ENCODE measurements at regions not wholly inside any gene's neighbourhood (a gene's known extent, or its start where the extent isn't known, plus 50 kb on each side); places are given as distances from the start of the nearest gene placed in this dataset.

DNA sequence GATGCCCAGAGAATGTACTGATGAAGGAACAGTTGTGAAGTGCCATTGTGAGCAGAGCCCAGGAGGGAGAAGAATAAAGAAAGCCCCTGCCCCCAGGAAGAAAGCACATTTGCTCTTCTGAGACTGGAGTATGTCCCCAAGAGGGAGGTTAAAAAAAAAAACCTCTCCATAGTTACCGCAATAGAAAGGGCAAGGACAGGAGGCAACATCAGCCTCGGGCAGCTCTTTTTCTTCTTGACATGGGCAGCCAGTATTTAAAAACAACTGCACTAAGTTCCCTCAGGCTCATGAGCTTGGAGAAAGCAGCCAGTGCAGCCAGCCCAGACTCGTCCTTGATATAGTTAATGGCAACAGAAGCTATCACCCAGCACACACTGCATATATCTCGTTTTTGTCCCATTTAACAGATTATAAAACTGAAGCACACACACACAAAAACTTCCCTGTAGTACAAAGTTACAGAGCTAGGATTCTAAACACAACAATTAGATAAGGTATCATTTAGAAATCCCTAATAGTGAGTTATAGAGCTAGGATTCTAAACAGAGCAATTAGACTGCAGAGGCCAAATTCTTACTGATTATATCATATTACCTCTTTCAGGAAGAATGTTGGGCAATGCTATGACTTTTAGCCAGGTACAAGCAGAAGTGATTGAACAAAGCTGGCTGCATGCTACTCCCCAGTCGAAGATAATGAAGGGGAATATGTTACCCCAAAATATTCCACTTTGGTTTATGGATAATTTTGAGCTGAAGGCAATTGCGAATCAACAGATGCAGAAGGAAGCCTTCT lies 823.5 kb downstream of the GRID1 start:
- Histone ChIP-seq H3K4me1 (ENCODE audit: insufficient read depth, low read length) (no peaks in the 10 kb centered on the region), H3K36me3 (ENCODE audit: insufficient read depth, low read length) (no peaks in the 10 kb centered on the region), H3K9me3 (ENCODE audit: control insufficient read depth in 1 of 2, insufficient read depth in 1 of 2, low read length in 2 of 2) (no peaks in the 10 kb centered on the region), H3K27ac (ENCODE audit: low read depth in 1 of 2, low read length in 2 of 2) (no peak overlapping the region), H3K4me3 (ENCODE audit: low read length) (no peak overlapping the region), H3K27me3 (ENCODE audit: control insufficient read depth in 1 of 2, insufficient read depth in 2 of 2, low read length in 2 of 2) (peaks cover 0 to 5% of the 10 kb centered on the region in 2 experiments)
- Mint-ChIP-seq H3K27ac (no peak overlapping the region), H3K36me3 (ENCODE audit: low read depth) (no peaks in the 10 kb centered on the region), H3K9me3 (no peaks in the 10 kb centered on the region), H3K4me1 (ENCODE audit: low read depth) (no peaks in the 10 kb centered on the region), H3K4me3 (no peak overlapping the region), H3K27me3 (peaks cover 45% of the 10 kb centered on the region)
- TF ChIP-seq, protein P1, sequence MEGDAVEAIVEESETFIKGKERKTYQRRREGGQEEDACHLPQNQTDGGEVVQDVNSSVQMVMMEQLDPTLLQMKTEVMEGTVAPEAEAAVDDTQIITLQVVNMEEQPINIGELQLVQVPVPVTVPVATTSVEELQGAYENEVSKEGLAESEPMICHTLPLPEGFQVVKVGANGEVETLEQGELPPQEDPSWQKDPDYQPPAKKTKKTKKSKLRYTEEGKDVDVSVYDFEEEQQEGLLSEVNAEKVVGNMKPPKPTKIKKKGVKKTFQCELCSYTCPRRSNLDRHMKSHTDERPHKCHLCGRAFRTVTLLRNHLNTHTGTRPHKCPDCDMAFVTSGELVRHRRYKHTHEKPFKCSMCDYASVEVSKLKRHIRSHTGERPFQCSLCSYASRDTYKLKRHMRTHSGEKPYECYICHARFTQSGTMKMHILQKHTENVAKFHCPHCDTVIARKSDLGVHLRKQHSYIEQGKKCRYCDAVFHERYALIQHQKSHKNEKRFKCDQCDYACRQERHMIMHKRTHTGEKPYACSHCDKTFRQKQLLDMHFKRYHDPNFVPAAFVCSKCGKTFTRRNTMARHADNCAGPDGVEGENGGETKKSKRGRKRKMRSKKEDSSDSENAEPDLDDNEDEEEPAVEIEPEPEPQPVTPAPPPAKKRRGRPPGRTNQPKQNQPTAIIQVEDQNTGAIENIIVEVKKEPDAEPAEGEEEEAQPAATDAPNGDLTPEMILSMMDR (IDR thresholded peaks at IDR 0.05) = no peak
- ATAC-seq (ENCODE audit: poor library complexity) = no peak
- intact Hi-C loops (cut with DNase I, micrococcal nuclease) = loop anchor here in 1 of 2 experiments (10.0 kb wide), 1 partner anchor 592 kb away; no protein-coding TSS in a partner anchor
- POLR2A ChIA-PET = no interaction called here
- CTCF ChIA-PET = no interaction called here
- DNase-seq = no peak

GRCh38 chr10:85544956-85545355 lies 821.6 kb downstream of the GRID1 start:
- Histone ChIP-seq H3K27ac (ENCODE audit: low read depth in 1 of 2, low read length in 2 of 2) (no peak overlapping the region), H3K36me3 (ENCODE audit: insufficient read depth, low read length) (no peaks in the 10 kb centered on the region), H3K4me1 (ENCODE audit: insufficient read depth, low read length) (no peaks in the 10 kb centered on the region), H3K9me3 (ENCODE audit: control insufficient read depth in 1 of 2, insufficient read depth in 1 of 2, low read length in 2 of 2) (no peaks in the 10 kb centered on the region), H3K4me3 (ENCODE audit: low read length) (no peak overlapping the region), H3K27me3 (ENCODE audit: control insufficient read depth in 1 of 2, insufficient read depth in 2 of 2, low read length in 2 of 2) (peaks cover 0 to 5% of the 10 kb centered on the region in 2 experiments)
- H3K36me3 Mint-ChIP-seq (ENCODE audit: low read depth) = no peaks in the 10 kb centered on the region
- ChIA-PET POLR2A (no interaction called here), CTCF (no interaction called here)
- H3K27me3 Mint-ChIP-seq = peaks cover 47% of the 10 kb centered on the region
- H3K27ac Mint-ChIP-seq = no peak overlapping the region
- no peak overlapping the region for H3K4me3 Mint-ChIP-seq
- TF ChIP-seq, protein P1 (IDR thresholded peaks at IDR 0.05) = no peak
- DNase-seq (no peak), ATAC-seq (ENCODE audit: poor library complexity) (no peak)
- no peaks in the 10 kb centered on the region for H3K4me1 Mint-ChIP-seq (ENCODE audit: low read depth)
- intact Hi-C loops (cut with DNase I, micrococcal nuclease) = loop anchor here in 1 of 2 experiments (10.0 kb wide), 1 partner anchor 590 kb away; no protein-coding TSS in a partner anchor
- H3K9me3 Mint-ChIP-seq = no peaks in the 10 kb centered on the region

GRCh38 chr10:85545874-85546273 lies 820.7 kb downstream of the GRID1 start:
- H3K36me3 ChIP-seq (ENCODE audit: insufficient read depth, low read length) = no peaks in the 10 kb centered on the region
- no peaks in the 10 kb centered on the region for H3K9me3 Mint-ChIP-seq
- no peak overlapping the region for H3K27ac ChIP-seq (ENCODE audit: low read depth in 1 of 2, low read length in 2 of 2)
- CTCF ChIA-PET = no interaction called here
- TF ChIP-seq, protein P1 (IDR thresholded peaks at IDR 0.05) = no peak
- H3K27ac Mint-ChIP-seq = no peak overlapping the region
- no peaks in the 10 kb centered on the region for H3K4me1 ChIP-seq (ENCODE audit: insufficient read depth, low read length)
- no peak overlapping the region for H3K4me3 ChIP-seq (ENCODE audit: low read length)
- peaks cover 39% of the 10 kb centered on the region for H3K27me3 Mint-ChIP-seq
- intact Hi-C loops (cut with DNase I, micrococcal nuclease) = loop anchor here in 1 of 2 experiments (2.0 to 10.0 kb wide), 2 partner anchors 589 to 831 kb away; no protein-coding TSS in a partner anchor
- H3K9me3 ChIP-seq (ENCODE audit: control insufficient read depth in 1 of 2, insufficient read depth in 1 of 2, low read length in 2 of 2) = no peaks in the 10 kb centered on the region
- ATAC-seq (ENCODE audit: poor library complexity) (no peak), DNase-seq (no peak)
- POLR2A ChIA-PET = no interaction called here
- no peaks in the 10 kb centered on the region for H3K4me1 Mint-ChIP-seq (ENCODE audit: low read depth)
- no peak overlapping the region for H3K4me3 Mint-ChIP-seq
- H3K27me3 ChIP-seq (ENCODE audit: control insufficient read depth in 1 of 2, insufficient read depth in 2 of 2, low read length in 2 of 2) = peaks cover 0 to 5% of the 10 kb centered on the region in 2 experiments
- no peaks in the 10 kb centered on the region for H3K36me3 Mint-ChIP-seq (ENCODE audit: low read depth)
